Neural crest cell (in vitro differentiated cells): ENCODE measurements at regions not wholly inside any gene's neighbourhood (a gene's known extent, or its start where the extent isn't known, plus 50 kb on each side); places are given as distances from the start of the nearest gene placed in this dataset.

Experiments
- DNase-seq: peaks from one replicate; pipeline ENCODE4 v3.0.0; 2021; ENCODE audit warnings: low read depth, mixed read lengths, low spot score
- H3K27ac Mint-ChIP-seq: one replicate; pipeline ENCODE4 v1.8.0; 2021; ENCODE audit warnings: mild to moderate bottlenecking, mixed read lengths; ENCODE audit not compliant: unreplicated experiment
- H3K27me3 Mint-ChIP-seq: 2 replicates; pipeline ENCODE4 v1.8.0; 2021; ENCODE audit warnings: low read depth, mild to moderate bottlenecking, mixed read lengths
- H3K36me3 Mint-ChIP-seq: 2 replicates; pipeline ENCODE4 v1.8.0; 2021; ENCODE audit warnings: low read depth, mild to moderate bottlenecking, mixed read lengths
- H3K4me1 Mint-ChIP-seq: 2 replicates; pipeline ENCODE4 v1.8.0; 2021; ENCODE audit warnings: mixed read lengths
- H3K4me3 Mint-ChIP-seq: one replicate; pipeline ENCODE4 v1.8.0; 2021; ENCODE audit warnings: mild to moderate bottlenecking, mixed read lengths
- H3K9me3 Mint-ChIP-seq: 2 replicates; pipeline ENCODE4 v1.8.0; 2021; ENCODE audit warnings: mixed read lengths
- CTCF ChIP-seq: fragments of 200-600 bp; sonication (generic); conservative IDR thresholded peaks from 2 replicates; pipeline ENCODE4 v1.5.0; 2021; ENCODE audit warnings: antibody characterized with exemption, mild to moderate bottlenecking

DNA sequence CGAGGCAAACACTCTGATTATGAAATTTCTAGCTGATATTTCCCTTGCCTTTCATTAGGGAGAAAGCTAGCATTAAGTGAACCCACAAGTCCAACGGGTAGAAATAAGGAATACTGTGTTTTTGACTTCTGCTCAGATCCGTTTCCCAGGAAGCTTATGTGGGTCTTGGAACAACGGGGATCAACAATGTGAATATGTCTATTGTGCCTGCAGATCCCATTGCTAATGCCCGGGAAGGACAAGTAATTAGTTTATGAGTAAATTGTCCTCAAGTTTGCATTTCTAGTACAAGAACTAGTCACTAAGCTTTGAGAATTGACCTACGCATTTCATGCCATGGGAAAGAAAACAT is 236.4 kb downstream of the UACA start:
- H3K36me3 Mint-ChIP-seq = no peaks in the 10 kb centered on the region
- H3K4me1 Mint-ChIP-seq = peaks cover 17% of the 10 kb centered on the region
- H3K4me3 Mint-ChIP-seq = no peak overlapping the region
- H3K9me3 Mint-ChIP-seq = no peaks in the 10 kb centered on the region
- TF ChIP-seq CTCF = no peak
- no peak overlapping the region for H3K27ac Mint-ChIP-seq
- DNase-seq = no peak
- H3K27me3 Mint-ChIP-seq = peaks cover 2% of the 10 kb centered on the region

- H3K27me3 Mint-ChIP-seq = no peaks in the 10 kb centered on the region
- peaks cover 17% of the 10 kb centered on the region for H3K4me1 Mint-ChIP-seq
- H3K9me3 Mint-ChIP-seq = no peaks in the 10 kb centered on the region
- H3K27ac Mint-ChIP-seq = peak overlapping the region; percentile 48
- H3K36me3 Mint-ChIP-seq = no peaks in the 10 kb centered on the region
- no peak for DNase-seq
- H3K4me3 Mint-ChIP-seq = no peak overlapping the region
- no peak for TF ChIP-seq CTCF
These were observed 237.0 kb downstream of the UACA start for GRCh38 chr15:70526221-70526973.

DNA sequence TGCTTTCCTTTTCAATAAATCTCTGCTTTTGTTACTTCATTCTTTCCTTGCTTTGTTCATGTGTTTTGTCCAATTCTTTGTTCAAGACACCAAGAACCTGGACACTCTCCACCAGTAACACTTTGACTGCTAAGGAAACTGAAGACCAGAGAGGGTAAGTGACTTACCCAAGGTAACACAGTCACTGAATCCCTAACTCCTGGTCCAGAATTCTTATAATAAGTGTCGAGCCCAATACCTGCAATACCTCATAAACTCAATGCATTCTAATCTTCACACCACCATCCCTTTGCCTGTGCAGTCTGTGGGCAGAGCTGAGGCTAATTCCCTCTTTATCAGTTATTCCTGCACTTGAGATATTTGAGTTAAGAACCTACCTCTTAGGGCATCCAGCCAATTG is 237.8 kb downstream of the UACA start:
- TF ChIP-seq CTCF = no peak
- no peaks in the 10 kb centered on the region for H3K36me3 Mint-ChIP-seq
- peaks cover 17% of the 10 kb centered on the region for H3K4me1 Mint-ChIP-seq
- H3K9me3 Mint-ChIP-seq = no peaks in the 10 kb centered on the region
- no peak for DNase-seq
- no peak overlapping the region for H3K4me3 Mint-ChIP-seq
- no peak overlapping the region for H3K27ac Mint-ChIP-seq
- H3K27me3 Mint-ChIP-seq = no peaks in the 10 kb centered on the region

GRCh38 chr15:70524470-70524869 is 238.9 kb downstream of the UACA start:
- Mint-ChIP-seq H3K4me3 (no peak overlapping the region), H3K4me1 (peaks cover 13% of the 10 kb centered on the region), H3K9me3 (no peaks in the 10 kb centered on the region), H3K27me3 (no peaks in the 10 kb centered on the region), H3K27ac (no peak overlapping the region), H3K36me3 (no peaks in the 10 kb centered on the region)
- TF ChIP-seq CTCF = no peak
- no peak for DNase-seq

DNA sequence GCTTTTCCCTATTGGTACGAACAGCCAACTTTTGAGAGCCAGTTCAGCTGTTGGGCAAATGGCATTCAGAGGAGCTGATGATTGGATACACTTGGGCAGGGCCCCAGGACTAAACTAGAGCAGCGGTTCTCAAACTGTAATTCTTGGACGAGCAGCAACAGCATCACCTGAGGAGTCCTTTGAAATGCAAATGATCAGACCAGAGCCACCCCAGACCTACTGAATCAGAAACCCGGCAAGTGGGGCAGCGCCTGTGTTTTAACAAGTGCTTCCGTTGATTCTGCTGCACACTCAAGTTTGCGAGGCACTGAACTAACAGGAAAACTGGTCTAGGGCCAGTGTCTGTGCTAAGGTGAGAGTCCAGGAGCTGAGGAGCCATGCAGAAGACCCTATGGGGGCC is 239.7 kb downstream of the UACA start:
- Mint-ChIP-seq H3K27me3 (no peaks in the 10 kb centered on the region), H3K4me3 (no peak overlapping the region), H3K27ac (no peak overlapping the region), H3K4me1 (peaks cover 20% of the 10 kb centered on the region), H3K36me3 (no peaks in the 10 kb centered on the region), H3K9me3 (no peaks in the 10 kb centered on the region)
- DNase-seq = no peak
- TF ChIP-seq CTCF = no peak
